ENCODE measurements at regions not wholly inside any gene's neighbourhood (a gene's known extent, or its start where the extent isn't known, plus 50 kb on each side); places are given as distances from the start of the nearest gene placed in this dataset.

DNA sequence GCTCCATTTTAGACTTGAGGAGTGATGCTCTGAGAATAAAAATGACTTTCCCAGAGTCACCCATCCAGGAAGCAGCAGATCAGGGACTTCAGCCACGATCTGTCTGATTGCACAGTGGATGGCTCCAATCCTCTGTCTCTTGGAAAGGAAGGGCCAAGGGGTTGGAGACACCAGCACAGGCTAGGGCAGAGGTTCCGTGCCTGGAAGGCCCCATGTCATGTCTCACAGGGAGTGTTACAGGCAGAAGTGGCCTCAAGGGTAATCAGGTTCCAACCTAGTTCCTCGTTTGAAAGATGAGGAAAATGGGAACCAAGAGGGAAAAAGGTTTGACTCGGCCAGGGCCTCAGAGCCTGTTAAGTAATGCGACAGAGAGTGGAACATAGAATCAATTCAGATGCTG is 160.0 kb downstream of the EFNB1 start:
- TF ChIP-seq, protein P1, sequence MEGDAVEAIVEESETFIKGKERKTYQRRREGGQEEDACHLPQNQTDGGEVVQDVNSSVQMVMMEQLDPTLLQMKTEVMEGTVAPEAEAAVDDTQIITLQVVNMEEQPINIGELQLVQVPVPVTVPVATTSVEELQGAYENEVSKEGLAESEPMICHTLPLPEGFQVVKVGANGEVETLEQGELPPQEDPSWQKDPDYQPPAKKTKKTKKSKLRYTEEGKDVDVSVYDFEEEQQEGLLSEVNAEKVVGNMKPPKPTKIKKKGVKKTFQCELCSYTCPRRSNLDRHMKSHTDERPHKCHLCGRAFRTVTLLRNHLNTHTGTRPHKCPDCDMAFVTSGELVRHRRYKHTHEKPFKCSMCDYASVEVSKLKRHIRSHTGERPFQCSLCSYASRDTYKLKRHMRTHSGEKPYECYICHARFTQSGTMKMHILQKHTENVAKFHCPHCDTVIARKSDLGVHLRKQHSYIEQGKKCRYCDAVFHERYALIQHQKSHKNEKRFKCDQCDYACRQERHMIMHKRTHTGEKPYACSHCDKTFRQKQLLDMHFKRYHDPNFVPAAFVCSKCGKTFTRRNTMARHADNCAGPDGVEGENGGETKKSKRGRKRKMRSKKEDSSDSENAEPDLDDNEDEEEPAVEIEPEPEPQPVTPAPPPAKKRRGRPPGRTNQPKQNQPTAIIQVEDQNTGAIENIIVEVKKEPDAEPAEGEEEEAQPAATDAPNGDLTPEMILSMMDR (IDR thresholded peaks at IDR 0.05) = no peak
- Histone ChIP-seq H3K4me3 (no peak overlapping the region), H3K27ac (no peak overlapping the region)
- DNase-seq (ENCODE audit: low spot score) = no peak

DNA sequence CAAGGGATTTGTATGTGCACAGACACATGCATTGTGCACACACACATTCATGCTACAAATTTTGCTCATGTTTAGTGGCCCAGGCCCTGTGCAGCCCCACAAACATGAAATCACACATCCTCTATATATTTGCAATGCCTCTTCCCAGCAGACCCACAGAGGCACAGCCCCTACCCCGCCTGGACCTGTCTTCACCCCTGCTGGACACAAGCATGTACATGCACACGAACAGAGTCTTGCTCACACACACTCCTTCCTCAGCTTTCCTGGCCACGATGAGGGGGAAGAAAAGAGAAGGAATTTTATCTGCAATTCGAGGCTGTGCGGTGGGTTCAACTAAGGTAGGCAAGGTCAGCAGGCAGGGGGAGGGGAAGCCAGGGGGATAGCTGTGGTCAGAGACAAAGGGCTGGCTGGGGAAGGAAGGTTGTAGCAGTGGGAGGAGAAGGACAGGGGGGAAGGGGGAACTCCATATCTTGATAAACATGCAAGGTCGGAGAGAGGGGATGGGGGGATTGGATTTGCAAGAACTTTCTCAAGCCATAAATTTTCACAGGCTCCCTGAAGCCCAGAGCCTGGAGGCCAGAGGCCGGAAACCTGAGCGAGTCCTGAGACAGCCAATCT is 156.4 kb downstream of the EFNB1 start:
- TF ChIP-seq, protein P1 (IDR thresholded peaks at IDR 0.05) = no peak
- DNase-seq (ENCODE audit: low spot score) = no peak
- H3K27ac ChIP-seq = no peak overlapping the region
- no peak overlapping the region for H3K4me3 ChIP-seq

DNA sequence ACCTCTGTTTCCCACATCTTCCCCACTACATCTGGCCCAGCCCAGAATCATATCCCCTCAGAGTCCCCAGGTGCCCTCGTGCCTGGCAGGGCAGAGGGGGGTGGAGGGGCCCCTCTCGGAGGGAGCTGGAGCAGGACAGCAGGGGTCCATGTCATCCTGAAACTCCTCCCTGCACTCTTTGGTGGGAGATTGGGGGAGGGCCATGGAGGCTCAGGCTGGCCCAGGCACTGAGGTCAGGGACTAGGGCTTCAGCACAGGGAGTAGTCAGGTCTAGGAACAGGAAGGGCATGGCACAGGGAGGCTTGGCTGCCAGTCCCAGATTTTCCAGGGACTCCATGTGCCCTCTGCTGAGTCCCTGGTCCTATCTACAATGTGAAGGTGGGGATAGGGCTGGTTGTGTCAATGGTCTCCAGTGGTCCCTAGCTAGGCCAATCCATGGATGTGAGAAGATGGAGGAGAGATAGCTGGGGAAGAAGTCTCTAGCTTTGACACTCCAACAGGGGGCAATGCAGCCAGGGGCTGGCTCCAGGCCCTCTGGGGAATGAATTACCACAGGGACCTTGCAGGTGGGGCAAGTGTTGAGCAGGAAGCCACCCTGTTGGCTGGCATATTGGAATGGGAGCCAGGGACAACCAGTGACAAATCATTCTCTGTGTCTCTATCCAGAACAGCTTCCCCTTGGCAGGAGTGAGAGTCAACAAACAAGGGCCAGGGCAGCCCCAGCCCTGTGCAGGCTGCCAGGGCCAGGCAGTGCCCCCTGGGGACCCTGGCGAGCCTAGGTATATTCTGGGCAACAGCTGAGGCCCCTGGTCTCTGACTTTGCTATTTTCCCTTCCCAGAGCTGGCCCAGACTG is 154.4 kb downstream of the EFNB1 start:
- Histone ChIP-seq H3K27ac (no peak overlapping the region), H3K4me3 (no peak overlapping the region)
- DNase-seq (ENCODE audit: low spot score) = no peak
- TF ChIP-seq, protein P1 (IDR thresholded peaks at IDR 0.05) = no peak

DNA sequence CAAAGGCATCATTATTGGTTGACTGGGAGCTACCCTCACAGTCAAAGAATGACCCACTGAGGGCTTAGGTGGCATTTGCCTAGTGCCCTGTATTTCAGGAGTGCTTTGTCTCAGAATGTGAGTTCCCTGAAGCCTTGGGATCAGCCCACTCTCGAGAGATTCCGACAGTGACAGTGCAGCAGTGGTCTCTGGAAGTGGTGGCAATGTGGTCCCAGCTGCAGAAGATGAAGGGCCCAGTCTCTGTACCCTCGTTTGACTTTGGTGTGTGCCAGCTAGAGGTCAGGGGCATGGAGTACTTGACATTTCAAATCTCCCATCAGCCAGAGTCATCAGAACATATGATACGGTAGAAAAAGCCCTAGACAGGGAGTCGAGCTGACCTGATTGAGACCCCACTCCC is 153.7 kb downstream of the EFNB1 start:
- TF ChIP-seq, protein P1 (IDR thresholded peaks at IDR 0.05) = no peak

DNA sequence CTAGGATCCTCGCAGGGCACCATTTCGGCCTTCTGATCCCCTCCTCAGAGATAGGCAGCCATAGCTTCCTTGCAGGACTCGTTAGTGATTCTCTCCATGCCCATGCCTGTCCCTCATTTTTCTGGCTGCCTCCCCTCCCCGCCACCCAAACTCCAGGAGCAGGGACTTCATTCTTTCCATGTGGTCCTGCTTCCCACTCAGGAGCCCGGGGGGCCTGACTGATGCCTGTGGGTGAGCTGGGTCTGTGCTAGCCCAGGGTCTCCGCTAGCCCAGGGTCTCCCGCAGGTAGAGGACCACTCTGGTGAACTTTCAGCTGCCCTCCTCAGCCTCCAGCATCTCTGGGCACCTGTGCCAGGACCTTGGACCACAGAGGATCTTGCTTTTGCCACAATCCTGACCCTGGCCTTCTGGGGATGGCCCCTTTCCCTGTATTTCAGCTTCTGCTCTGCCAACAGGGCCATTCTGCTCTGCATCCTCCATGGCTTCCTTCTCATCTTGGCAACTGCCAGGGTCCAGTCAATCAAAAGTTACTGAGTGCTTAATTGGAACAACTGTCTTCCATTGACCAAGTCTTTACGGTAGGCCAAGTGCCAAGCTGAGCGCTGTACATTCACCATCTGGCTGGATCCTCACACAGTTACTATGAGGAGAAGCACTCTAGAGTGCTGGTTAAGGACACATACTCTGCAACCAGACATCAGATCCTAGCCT is 152.2 kb downstream of the EFNB1 start:
- H3K4me3 ChIP-seq = no peak overlapping the region
- H3K27ac ChIP-seq = no peak overlapping the region
- DNase-seq (ENCODE audit: low spot score) = no peak
- TF ChIP-seq, protein P1 (IDR thresholded peaks at IDR 0.05) = no peak

More for the DNA sequence above, 153.7 kb downstream of the EFNB1 start:
- no peak for DNase-seq (ENCODE audit: low spot score)
- H3K4me3 ChIP-seq = no peak overlapping the region
- H3K27ac ChIP-seq = no peak overlapping the region

DNA sequence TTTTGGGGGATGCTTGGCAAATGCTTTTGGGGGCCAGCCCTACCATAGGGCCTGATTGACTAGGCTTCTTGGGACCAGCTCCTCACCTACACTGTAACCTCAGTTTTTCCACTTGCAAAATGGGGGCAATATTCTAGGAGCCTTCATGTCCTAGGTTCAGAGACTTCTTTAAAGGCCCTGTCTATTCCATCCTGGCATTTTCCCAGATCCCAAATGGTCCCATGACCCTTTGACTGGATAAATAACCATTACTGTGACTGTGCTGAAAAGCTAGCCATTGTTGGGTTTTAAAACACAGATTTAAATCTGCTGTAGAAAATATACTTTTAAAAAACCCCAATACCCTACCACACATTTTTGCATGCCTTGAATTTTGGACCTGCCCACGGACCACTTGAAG is 149.8 kb downstream of the EFNB1 start:
- DNase-seq (ENCODE audit: low spot score) = no peak
- no peak overlapping the region for H3K4me3 ChIP-seq
- H3K27ac ChIP-seq = no peak overlapping the region
- TF ChIP-seq, protein P1 (IDR thresholded peaks at IDR 0.05) = no peak

Measured in coronary artery (tissue), 2 donors.